ENCODE measurements at regions not wholly inside any gene's neighbourhood (a gene's known extent, or its start where the extent isn't known, plus 50 kb on each side); places are given as distances from the start of the nearest gene placed in this dataset.

DNA sequence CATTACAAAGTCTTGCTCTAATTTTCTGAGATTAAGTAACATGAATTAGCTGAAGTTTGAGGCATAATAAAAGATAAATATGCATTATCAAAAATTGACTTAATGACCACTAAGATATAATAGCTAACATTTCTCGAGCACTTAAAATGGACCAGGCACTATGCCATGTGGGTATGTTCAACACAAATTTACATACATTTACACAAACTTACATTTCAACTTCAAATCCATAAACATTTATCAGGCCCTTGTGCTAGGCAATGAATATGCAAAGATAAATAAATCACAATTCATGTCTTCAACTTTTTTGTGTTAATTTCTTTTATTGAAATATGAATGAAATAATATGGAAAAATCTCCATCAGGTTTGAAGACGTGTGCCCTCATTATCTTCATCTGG is 108.7 kb downstream of the GAS2L3 start:
- no peak for TF ChIP-seq CTCF (IDR thresholded peaks at IDR 0.05)
- TF ChIP-seq POLR2A (IDR thresholded peaks at IDR 0.05) = no peak
